GM12874 (cell line): ENCODE measurements at regions not wholly inside any gene's neighbourhood (a gene's known extent, or its start where the extent isn't known, plus 50 kb on each side); places are given as distances from the start of the nearest gene placed in this dataset.

Source experiments
- TF ChIP-seq, protein P1 (sequence below): IDR thresholded peaks from 2 replicates; pipeline ENCODE4 v1.5.1; 2011; ENCODE audit warnings: low read depth, mild to moderate bottlenecking, control low read depth, low read length, moderate library complexity; ENCODE audit not compliant: insufficient read depth

DNA sequence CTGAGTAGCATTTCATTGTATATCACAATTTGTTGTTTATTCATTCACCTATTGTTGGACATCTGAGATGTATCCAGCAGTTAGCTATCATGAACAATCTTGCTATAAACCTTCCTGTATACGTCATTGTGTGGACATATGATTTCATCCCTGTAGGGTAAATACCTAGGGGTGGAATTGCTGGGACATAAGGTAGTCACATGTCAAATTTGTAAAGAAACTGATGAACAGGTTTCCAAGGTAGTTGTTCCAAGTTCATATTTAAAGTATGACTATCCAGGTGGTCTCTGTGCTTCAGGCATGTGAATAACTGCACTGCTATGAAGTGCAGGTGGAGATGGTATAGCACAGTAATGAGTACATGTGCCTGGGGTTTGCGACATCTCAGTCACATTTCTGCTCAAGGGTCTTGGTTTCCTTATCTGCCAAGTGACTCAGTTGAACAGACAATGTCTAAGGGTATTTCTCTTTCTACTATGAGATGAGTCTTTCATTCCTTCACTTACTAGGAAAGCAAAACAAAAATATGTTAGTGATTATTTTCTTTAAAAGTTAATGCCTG is 229.0 kb upstream of the HES1 start:
- TF ChIP-seq, protein P1, sequence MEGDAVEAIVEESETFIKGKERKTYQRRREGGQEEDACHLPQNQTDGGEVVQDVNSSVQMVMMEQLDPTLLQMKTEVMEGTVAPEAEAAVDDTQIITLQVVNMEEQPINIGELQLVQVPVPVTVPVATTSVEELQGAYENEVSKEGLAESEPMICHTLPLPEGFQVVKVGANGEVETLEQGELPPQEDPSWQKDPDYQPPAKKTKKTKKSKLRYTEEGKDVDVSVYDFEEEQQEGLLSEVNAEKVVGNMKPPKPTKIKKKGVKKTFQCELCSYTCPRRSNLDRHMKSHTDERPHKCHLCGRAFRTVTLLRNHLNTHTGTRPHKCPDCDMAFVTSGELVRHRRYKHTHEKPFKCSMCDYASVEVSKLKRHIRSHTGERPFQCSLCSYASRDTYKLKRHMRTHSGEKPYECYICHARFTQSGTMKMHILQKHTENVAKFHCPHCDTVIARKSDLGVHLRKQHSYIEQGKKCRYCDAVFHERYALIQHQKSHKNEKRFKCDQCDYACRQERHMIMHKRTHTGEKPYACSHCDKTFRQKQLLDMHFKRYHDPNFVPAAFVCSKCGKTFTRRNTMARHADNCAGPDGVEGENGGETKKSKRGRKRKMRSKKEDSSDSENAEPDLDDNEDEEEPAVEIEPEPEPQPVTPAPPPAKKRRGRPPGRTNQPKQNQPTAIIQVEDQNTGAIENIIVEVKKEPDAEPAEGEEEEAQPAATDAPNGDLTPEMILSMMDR, result no peak

DNA sequence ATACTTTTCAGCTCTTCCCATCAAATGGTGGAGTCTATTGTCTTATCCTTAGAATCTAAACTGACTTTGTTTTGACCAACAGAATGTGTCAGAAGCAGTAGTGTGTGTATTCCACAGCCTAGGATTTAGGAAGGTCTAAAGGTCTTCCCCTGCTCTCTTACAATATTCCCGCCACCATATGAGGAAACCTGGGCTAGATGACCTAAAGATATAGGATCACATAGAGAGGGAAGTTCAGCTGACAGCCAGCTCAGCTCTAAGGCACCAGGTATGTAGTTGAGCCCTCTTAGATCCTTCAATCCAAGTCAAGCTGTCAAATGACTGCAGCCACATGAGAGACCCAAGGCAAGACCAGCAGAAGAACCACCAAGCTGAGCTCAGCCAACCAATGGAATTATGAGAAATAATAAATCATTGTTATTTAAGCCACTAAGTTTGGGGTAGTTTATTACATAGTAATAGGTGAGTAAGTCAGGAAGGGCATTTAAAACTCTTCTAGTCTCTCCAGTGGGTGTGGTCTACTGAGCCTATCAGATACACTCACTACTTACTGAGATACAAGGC is 227.7 kb upstream of the HES1 start:
- TF ChIP-seq, protein P1, result no peak

DNA sequence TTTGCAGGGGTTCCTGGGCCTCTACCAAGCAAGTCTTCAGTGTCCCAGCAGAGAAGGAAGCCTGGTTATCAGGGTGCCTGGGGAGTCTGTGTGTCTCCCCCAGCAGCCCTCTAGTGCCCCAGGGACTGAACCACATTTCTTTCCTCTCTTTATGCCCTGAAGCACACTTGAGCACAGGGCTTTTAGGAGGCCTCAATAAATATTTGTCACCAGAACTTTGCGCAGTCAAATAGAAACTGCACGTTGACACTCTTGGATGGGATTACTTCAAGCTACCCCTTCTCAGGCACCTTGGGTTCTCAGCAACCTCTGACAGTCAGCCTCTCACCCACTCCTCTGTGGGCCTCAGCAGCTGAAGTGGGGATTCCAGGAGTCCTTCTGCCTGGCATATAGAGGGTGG is 226.6 kb upstream of the HES1 start:
- TF ChIP-seq, protein P1, result no peak

DNA sequence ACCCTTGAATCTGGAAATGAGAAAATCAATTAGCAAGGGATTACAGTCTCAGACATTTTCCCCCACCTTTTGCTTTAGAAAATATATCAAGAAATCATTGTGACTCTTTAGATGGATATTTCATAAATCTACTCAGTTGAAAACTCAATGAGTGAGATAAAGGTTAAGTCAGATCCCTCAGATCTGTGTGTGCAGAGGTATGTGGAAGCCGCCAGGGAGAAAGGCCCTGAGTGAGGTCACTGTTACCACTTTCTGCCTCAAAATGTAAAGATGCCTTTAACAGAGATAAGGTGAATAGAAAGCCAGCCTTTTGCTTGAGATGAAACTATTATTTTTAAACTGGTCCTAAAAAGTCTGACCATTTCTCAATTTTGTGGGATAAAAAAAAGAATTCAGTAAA is 225.6 kb upstream of the HES1 start:
- TF ChIP-seq, protein P1, result no peak

DNA sequence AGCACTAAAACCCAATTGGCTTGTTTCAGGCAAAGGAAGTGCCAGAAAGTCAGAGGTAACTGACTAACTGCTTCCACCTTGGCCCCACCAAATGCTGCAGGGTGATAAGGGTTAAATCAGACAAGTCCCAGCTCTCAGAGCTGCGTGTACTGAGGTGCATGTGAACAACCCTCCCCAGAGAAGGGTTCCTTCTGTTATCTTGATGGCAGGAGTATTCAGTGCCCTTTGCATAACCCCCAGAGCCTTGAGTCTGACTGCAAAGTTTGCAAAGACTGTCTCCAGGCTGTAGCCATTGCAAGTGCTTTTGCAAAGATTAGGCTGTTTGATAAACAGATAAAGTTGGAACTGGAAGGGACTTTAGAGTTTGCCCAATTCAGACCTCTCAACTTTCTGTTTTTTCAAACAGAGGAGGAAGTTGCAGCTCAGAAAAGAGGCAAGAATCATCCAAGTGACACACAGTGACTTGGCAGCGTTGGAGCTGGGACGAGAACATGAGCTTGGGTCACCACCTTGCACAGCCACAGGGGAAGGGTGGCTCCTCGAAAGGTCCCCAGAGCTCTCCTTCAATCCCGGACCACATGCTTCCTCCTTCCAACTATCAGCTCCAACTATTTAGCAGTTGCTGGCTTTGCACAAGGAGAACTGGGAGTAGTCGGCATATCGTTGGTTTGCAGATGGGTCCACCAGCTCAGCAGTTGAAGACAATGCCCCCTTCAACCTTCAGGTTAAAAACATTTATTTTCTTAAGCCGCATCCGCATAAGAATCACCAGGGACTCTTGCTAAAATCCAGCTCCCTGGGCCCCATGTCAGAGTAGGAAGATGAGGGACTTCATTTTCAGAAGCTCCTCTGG is 224.8 kb upstream of the HES1 start:
- TF ChIP-seq, protein P1, result no peak

DNA sequence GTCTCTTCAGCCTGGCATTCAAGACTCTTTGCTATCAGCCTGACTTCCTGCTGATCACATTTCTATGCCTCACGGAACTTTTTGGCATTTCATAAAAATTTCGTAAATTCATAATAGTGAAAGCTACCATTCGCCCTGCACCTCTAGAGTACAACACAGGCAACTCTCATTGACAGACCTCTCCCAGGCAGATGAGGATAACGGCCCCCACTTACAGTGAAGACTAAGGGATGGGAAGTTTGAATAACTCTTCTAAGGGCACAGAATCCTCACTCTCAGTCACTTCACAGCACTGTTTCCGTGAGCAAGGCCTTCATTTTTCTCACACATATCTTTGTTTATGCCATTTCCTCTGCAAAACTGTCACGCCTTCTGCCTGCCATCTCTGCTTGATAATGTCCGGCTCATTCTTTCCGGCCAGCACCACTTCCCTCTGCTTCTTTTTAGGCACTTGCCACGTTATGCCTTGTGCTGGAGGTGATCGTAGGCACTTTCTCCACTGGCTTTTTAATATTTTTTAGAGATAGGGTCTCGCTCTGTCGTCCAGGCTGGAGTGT is 224.1 kb upstream of the HES1 start:
- TF ChIP-seq, protein P1, result no peak

DNA sequence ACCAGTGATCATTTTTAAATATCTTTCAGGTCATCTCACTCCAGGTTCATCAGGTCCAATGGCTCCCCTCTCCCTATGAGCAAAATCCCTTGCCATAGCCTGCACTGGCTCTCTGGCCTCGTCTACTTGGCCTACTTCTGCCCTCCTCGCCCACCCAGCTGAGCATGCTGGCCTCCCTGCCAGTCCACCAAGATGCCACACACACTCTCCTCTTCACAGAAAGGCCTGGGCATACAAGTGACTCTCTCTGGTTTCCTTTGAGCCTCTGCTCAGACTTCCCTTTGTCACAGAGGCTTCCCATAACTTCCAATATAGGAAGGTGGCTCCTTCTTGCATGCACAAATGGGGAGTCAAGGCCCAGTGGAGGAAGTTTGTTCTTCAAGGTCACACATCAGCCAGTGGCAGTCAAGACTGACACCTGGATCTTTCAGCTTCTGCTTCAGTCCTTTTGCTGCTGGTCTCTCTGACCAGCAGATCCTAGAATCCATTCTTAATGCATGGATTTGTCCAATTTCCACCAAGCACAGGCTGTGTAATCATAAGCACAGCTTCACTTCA is 223.2 kb upstream of the HES1 start:
- TF ChIP-seq, protein P1, result no peak
